Ovary (tissue), 3 donors: ENCODE measurements at regions not wholly inside any gene's neighbourhood (a gene's known extent, or its start where the extent isn't known, plus 50 kb on each side); places are given as distances from the start of the nearest gene placed in this dataset.

Experiments
- POLR2A ChIP-seq: fragments of 450-650 bp; IDR thresholded peaks from one replicate; pipeline ENCODE4 v1.6.1; 2017; ENCODE audit warnings: antibody characterized with exemption, mild to moderate bottlenecking, moderate library complexity
- TF ChIP-seq, protein P1 (sequence below), 3 donors: fragments of 450-650 bp in 2 of 3; fragments of 200-600 bp in 1 of 3; IDR thresholded peaks; one replicate each; pipeline versions ENCODE4 v1.5.1 to v1.8.0; 2016 to 2022; ENCODE audit warnings: antibody characterized with exemption in 3 of 3, mild to moderate bottlenecking in 1 of 3
- donor health status: DM: no; HTN: no; CAD: no.

DNA sequence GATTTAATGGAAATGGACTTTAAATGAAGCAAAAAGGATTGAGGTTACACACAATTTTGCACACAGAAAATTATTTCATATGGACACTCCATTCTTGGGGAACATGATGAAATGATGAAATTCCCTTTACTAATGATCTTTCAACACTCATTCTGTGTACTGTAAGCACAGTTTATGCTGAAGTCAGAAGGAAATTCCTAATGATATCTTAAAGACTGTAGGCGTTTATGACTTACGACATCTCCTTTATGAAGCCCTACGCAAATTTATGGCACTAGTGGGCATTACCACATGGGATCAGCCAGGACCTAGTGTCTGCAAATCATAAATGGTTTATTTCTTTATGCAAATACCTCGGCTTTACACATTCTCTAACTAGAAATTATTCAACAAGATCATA lies 97.9 kb upstream of the SOX5 start:
- no peak for TF ChIP-seq POLR2A
- TF ChIP-seq, protein P1, sequence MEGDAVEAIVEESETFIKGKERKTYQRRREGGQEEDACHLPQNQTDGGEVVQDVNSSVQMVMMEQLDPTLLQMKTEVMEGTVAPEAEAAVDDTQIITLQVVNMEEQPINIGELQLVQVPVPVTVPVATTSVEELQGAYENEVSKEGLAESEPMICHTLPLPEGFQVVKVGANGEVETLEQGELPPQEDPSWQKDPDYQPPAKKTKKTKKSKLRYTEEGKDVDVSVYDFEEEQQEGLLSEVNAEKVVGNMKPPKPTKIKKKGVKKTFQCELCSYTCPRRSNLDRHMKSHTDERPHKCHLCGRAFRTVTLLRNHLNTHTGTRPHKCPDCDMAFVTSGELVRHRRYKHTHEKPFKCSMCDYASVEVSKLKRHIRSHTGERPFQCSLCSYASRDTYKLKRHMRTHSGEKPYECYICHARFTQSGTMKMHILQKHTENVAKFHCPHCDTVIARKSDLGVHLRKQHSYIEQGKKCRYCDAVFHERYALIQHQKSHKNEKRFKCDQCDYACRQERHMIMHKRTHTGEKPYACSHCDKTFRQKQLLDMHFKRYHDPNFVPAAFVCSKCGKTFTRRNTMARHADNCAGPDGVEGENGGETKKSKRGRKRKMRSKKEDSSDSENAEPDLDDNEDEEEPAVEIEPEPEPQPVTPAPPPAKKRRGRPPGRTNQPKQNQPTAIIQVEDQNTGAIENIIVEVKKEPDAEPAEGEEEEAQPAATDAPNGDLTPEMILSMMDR (IDR thresholded peaks at IDR 0.05): no peak
